GM12891 (cell line): ENCODE measurements at regions not wholly inside any gene's neighbourhood (a gene's known extent, or its start where the extent isn't known, plus 50 kb on each side); places are given as distances from the start of the nearest gene placed in this dataset.
"Not testable (repeated sequence)": the region's sequence is repeated elsewhere in the genome, so short reads cannot be mapped to it uniquely, and the experiment has no call there.

Experiments used
- POLR2A ChIP-seq: IDR thresholded peaks from 2 replicates; pipeline ENCODE4 v1.6.1; 2011; ENCODE audit warnings: low read depth, low read length, control low read depth
- POLR2AphosphoS5 ChIP-seq: IDR thresholded peaks from 2 replicates; pipeline ENCODE4 v1.6.1; 2011; ENCODE audit warnings: low read depth, low read length, control low read depth
- POU2F2 ChIP-seq: IDR thresholded peaks from 2 replicates; pipeline ENCODE4 v1.6.1; 2011; ENCODE audit warnings: low read depth, mild to moderate bottlenecking, control low read depth, low read length, moderate library complexity
- SPI1 ChIP-seq: IDR thresholded peaks from 2 replicates; pipeline ENCODE4 v1.6.1; 2011; ENCODE audit warnings: low read depth, low read length, control low read depth
- TAF1 ChIP-seq: IDR thresholded peaks from 2 replicates; pipeline ENCODE4 v1.6.1; 2011; ENCODE audit warnings: low read depth, low read length, control low read depth

GRCh38 chr11:49561240-49561880 is 353.0 kb upstream of the FOLH1 start:
- TF ChIP-seq POLR2A, SPI1, POU2F2, POLR2AphosphoS5, TAF1: not testable (repeated sequence)
